H1 (cell line): ENCODE measurements at regions not wholly inside any gene's neighbourhood (a gene's known extent, or its start where the extent isn't known, plus 50 kb on each side); places are given as distances from the start of the nearest gene placed in this dataset.
A peak's percentile ranks its signal among the peaks of the same experiment; 100 is the strongest.

Experiments
- CTCF ChIA-PET: fragments of 300-600 bp; sonication (Branson Sonifier 250); formaldehyde crosslinking; loops from one replicate; lab custom pipeline; 2021; ENCODE audit not compliant: partially characterized antibody; lab: Charles Lee
- POLR2A ChIA-PET: fragments of 300-600 bp; sonication (Branson Sonifier 250); formaldehyde crosslinking; loops from one replicate; lab custom pipeline; 2021; ENCODE audit warnings: inconsistent platforms; ENCODE audit not compliant: partially characterized antibody; lab: Charles Lee
- DNase-seq, 2 experiments: peaks; one replicate each; pipeline versions ENCODE4 v3.0.0 to v3.0.0-alpha.2; 2010 to 2022; ENCODE audit warnings: low spot score in 2 of 2, low read depth in 1 of 2, mixed read lengths in 1 of 2
- FAIRE-seq: peaks from 2 replicates; lab custom pipeline; 2011; peaks lifted over from hg19 to GRCh38; lab: Jason Lieb, UNC
- H2AFZ ChIP-seq: 2 replicates; pipeline ENCODE4 v1.8.1; 2012; ENCODE audit warnings: low read length, inconsistent platforms
- H2AK5ac ChIP-seq: 2 replicates; pipeline ENCODE4 v1.6.1; 2013; ENCODE audit warnings: low read depth, low read length
- H2BK120ac ChIP-seq: replicated peaks from 2 replicates; pipeline ENCODE3; 2013; ENCODE audit warnings: low read depth, low read length, inconsistent platforms
- H2BK12ac ChIP-seq: 2 replicates; pipeline ENCODE4 v1.6.1; 2013; ENCODE audit warnings: low read depth, low read length
- H2BK15ac ChIP-seq: 2 replicates; pipeline ENCODE4 v1.6.1; 2013; ENCODE audit warnings: low read length
- H2BK20ac ChIP-seq: 2 replicates; pipeline ENCODE4 v1.6.1; 2013; ENCODE audit warnings: low read length
- H2BK5ac ChIP-seq: 2 replicates; pipeline ENCODE4 v1.6.1; 2013; ENCODE audit warnings: low read depth, low read length
- H3K14ac ChIP-seq: 2 replicates; pipeline ENCODE4 v1.6.1; 2013; ENCODE audit warnings: inconsistent platforms; ENCODE audit not compliant: insufficient read length
- H3K18ac ChIP-seq: 2 replicates; pipeline ENCODE4 v1.6.1; 2013; ENCODE audit warnings: low read length; ENCODE audit errors: extremely low read depth
- H3K23ac ChIP-seq: 2 replicates; pipeline ENCODE4 v1.6.1; 2013; ENCODE audit warnings: inconsistent platforms; ENCODE audit not compliant: insufficient read length
- H3K23me2 ChIP-seq: 2 replicates; pipeline ENCODE4 v1.6.1; 2013; ENCODE audit warnings: low read depth, low read length
- H3K27ac ChIP-seq: 2 replicates; pipeline ENCODE4 v1.6.1; 2011; ENCODE audit warnings: low read depth, low read length, inconsistent platforms
- H3K27me3 ChIP-seq, 4 experiments: replicated peaks in 1 of 4; 1 replicate in 1 of 4; 2 replicates in 3 of 4; pipeline versions ENCODE4 v1.6.1 to v1.8.1; 2011 to 2013; ENCODE audit warnings: low read length in 3 of 4, mild to moderate bottlenecking in 3 of 4, inconsistent platforms in 2 of 4, mixed read lengths in 2 of 4, moderate library complexity in 1 of 4; ENCODE audit not compliant: control insufficient read depth in 3 of 4, insufficient read depth in 3 of 4; ENCODE audit errors: extremely low read depth in 1 of 4
- H3K36me3 ChIP-seq, 4 experiments: 2 replicates each; pipeline versions ENCODE4 v1.6.1 to v1.8.1; 2011 to 2013; ENCODE audit warnings: mild to moderate bottlenecking in 4 of 4, low read length in 3 of 4, moderate library complexity in 2 of 4, control low read depth in 1 of 4, inconsistent platforms in 1 of 4; ENCODE audit not compliant: insufficient read depth in 4 of 4, control insufficient read depth in 2 of 4
- H3K4ac ChIP-seq: replicated peaks from 2 replicates; pipeline ENCODE3; 2013; ENCODE audit warnings: low read length, low read depth, mixed read lengths, inconsistent platforms; ENCODE audit not compliant: insufficient read length
- H3K4me1 ChIP-seq, 4 experiments: replicated peaks in 1 of 4; 1 replicate in 1 of 4; 2 replicates in 3 of 4; pipeline versions ENCODE4 v1.6.1 to v1.8.1; 2011 to 2013; ENCODE audit warnings: low read length in 3 of 4, inconsistent platforms in 2 of 4, mixed read lengths in 1 of 4; ENCODE audit not compliant: insufficient read depth in 4 of 4, control insufficient read depth in 3 of 4
- H3K4me2 ChIP-seq, 2 experiments: 2 replicates each; pipeline versions ENCODE4 v1.6.1 to v1.8.1; 2011 to 2013; ENCODE audit warnings: low read depth in 2 of 2, low read length in 2 of 2, control low read depth in 1 of 2, inconsistent platforms in 1 of 2, mild to moderate bottlenecking in 1 of 2; ENCODE audit not compliant: insufficient read depth in 1 of 2
- H3K4me3 ChIP-seq, 4 experiments: fragments of 200-600, 300-600 bp in 1 of 4; sonication (generic), shearing (Covaris generic), sonication (Bioruptor Twin) in 1 of 4; 2 replicates each; pipeline versions ENCODE4 v1.5.1 to v1.8.1; 2011 to 2016; ENCODE audit warnings: low read length in 4 of 4, low read depth in 3 of 4, control low read depth in 2 of 4, inconsistent platforms in 2 of 4, mild to moderate bottlenecking in 2 of 4, mixed read lengths in 1 of 4, moderate library complexity in 1 of 4; ENCODE audit not compliant: insufficient read depth in 2 of 4; ENCODE audit errors: extremely low read depth in 1 of 4
- H3K56ac ChIP-seq: replicated peaks from 2 replicates; pipeline ENCODE3; 2013; ENCODE audit warnings: low read depth, mild to moderate bottlenecking, mixed read lengths, low read length, inconsistent platforms; ENCODE audit not compliant: insufficient read length
- H3K79me1 ChIP-seq: 2 replicates; pipeline ENCODE4 v1.6.1; 2013; ENCODE audit warnings: low read depth, low read length, control low read depth
- H3K79me2 ChIP-seq, 2 experiments: 2 replicates each; pipeline versions ENCODE4 v1.6.1 to v1.8.1; 2012 to 2013; ENCODE audit warnings: low read length in 2 of 2, mild to moderate bottlenecking in 2 of 2, inconsistent platforms in 1 of 2; ENCODE audit not compliant: insufficient read depth in 2 of 2, control insufficient read depth in 1 of 2
- H3K9ac ChIP-seq, 4 experiments: replicated peaks in 1 of 4; 1 replicate in 1 of 4; 2 replicates in 3 of 4; pipeline versions ENCODE4 v1.6.1 to v1.8.1; 2011 to 2013; ENCODE audit warnings: low read depth in 3 of 4, low read length in 3 of 4, control low read depth in 2 of 4, mild to moderate bottlenecking in 2 of 4, moderate library complexity in 2 of 4, inconsistent platforms in 1 of 4; ENCODE audit errors: extremely low read depth in 1 of 4
- H3K9me3 ChIP-seq, 2 experiments: 2 replicates each; pipeline versions ENCODE4 v1.6.1 to v1.8.1; 2012 to 2013; ENCODE audit warnings: mild to moderate bottlenecking in 2 of 2, moderate library complexity in 2 of 2, control low read depth in 1 of 2, inconsistent platforms in 1 of 2, low read depth in 1 of 2, low read length in 1 of 2, mixed read lengths in 1 of 2; ENCODE audit not compliant: insufficient read depth in 2 of 2
- H4K20me1 ChIP-seq, 2 experiments: replicated peaks in 1 of 2; 2 replicates each; pipeline versions ENCODE3 to v1.8.1; 2011 to 2013; ENCODE audit warnings: inconsistent platforms in 2 of 2, low read length in 2 of 2, mild to moderate bottlenecking in 1 of 2; ENCODE audit not compliant: insufficient read depth in 2 of 2, control insufficient read depth in 1 of 2
- H4K5ac ChIP-seq: 2 replicates; pipeline ENCODE4 v1.6.1; 2013; ENCODE audit warnings: low read length, low read depth, mixed read lengths, inconsistent platforms; ENCODE audit not compliant: insufficient read length
- H4K8ac ChIP-seq: 2 replicates; pipeline ENCODE4 v1.8.0; 2013; ENCODE audit warnings: mild to moderate bottlenecking, moderate library complexity, low read length, inconsistent platforms; ENCODE audit not compliant: insufficient read depth; ENCODE audit errors: extremely low read depth
- H4K91ac ChIP-seq: replicated peaks from 2 replicates; pipeline ENCODE3; 2013; ENCODE audit warnings: low read length, mixed read lengths, inconsistent platforms; ENCODE audit not compliant: insufficient read length
- BCL11A ChIP-seq, 2 experiments: IDR thresholded peaks; one replicate each; pipeline ENCODE4 v1.6.1; 2011; ENCODE audit warnings: low read depth in 2 of 2, low read length in 2 of 2, mild to moderate bottlenecking in 2 of 2
- CHD2 ChIP-seq: IDR thresholded peaks from 2 replicates; pipeline ENCODE4 v1.6.1; 2012; ENCODE audit warnings: low read length, improper control_type of control experiment
- E2F6 ChIP-seq: IDR thresholded peaks from 2 replicates; pipeline ENCODE4 v1.6.1; 2012; ENCODE audit warnings: inconsistent platforms
- EZH2 ChIP-seq: fragments of 200-600 bp; sonication (generic); IDR thresholded peaks from 2 replicates; pipeline ENCODE4 v1.7.1; 2012; ENCODE audit warnings: low read depth, mild to moderate bottlenecking, moderate library complexity, low read length, inconsistent platforms; ENCODE audit not compliant: severe bottlenecking
- MAX ChIP-seq: IDR thresholded peaks from 2 replicates; pipeline ENCODE4 v1.6.1; 2012; ENCODE audit warnings: inconsistent platforms
- NANOG ChIP-seq: IDR thresholded peaks from 2 replicates; pipeline ENCODE4 v1.6.1; 2011; ENCODE audit warnings: low read length, low read depth, mild to moderate bottlenecking, inconsistent platforms; ENCODE audit not compliant: insufficient read depth, poor library complexity, severe bottlenecking
- NRF1 ChIP-seq: IDR thresholded peaks from 2 replicates; pipeline ENCODE4 v1.6.1; 2011; ENCODE audit warnings: mild to moderate bottlenecking, low read depth, low read length, improper control_type of control experiment
- POLR2A ChIP-seq, 2 experiments: IDR thresholded peaks; 1 replicate in 1 of 2; 2 replicates in 1 of 2; pipeline ENCODE4 v1.6.1; 2011; ENCODE audit warnings: low read depth in 2 of 2, low read length in 2 of 2, mild to moderate bottlenecking in 2 of 2; ENCODE audit errors: control extremely low read depth in 1 of 2
- POU5F1 ChIP-seq: IDR thresholded peaks from 2 replicates; pipeline ENCODE4 v1.6.1; 2011; ENCODE audit warnings: low read depth, mild to moderate bottlenecking, low read length, moderate library complexity
- RNF2 ChIP-seq: fragments of 200-900, 300-1000 bp; sonication (generic); IDR thresholded peaks from 2 replicates; pipeline ENCODE4 v1.7.1; 2016; ENCODE audit warnings: borderline replicate concordance, low read depth, mild to moderate bottlenecking, antibody characterized with exemption, low read length; ENCODE audit not compliant: poor library complexity, severe bottlenecking; ENCODE audit errors: missing control alignments
- SIRT6 ChIP-seq: IDR thresholded peaks from one replicate; pipeline ENCODE4 v1.7.1; 2012; ENCODE audit warnings: low read length, inconsistent platforms
- SUZ12 ChIP-seq: fragments of 200-600 bp; sonication (generic); IDR thresholded peaks from 2 replicates; pipeline ENCODE4 v1.6.1; 2012; ENCODE audit warnings: mild to moderate bottlenecking, inconsistent platforms, low read length, moderate library complexity, mixed read lengths
- WGBS, 2 experiments: shearing (Covaris generic) in 1 of 2; methylation state at CpG; one replicate each; pipeline versions ENCODE4 v1.1.6 to v1.1.7; 2013 to 2015; ENCODE audit warnings: low lambda C conversion rate in 2 of 2, mixed read lengths in 2 of 2, inconsistent platforms in 1 of 2, low coverage in 1 of 2, missing lambda C conversion rate in 1 of 2; ENCODE audit not compliant: insufficient replicate concordance in 2 of 2, insufficient coverage in 1 of 2, insufficient read length in 1 of 2; ENCODE audit errors: extremely low coverage in 1 of 2, missing lambda C conversion rate in 1 of 2; 5-methylcytosine and 5-hydroxymethylcytosine counted together

GRCh38 chr4:157819693-157820464 is 352.9 kb downstream of the GASK1B start:
- Histone ChIP-seq H2AFZ (0 out of 2 replicates have a peak overlapping the region, but pooled peaks have one; percentile 15), H3K4me1 (peaks cover 0 to 4% (median 0%) of the 10 kb centered on the region in 4 experiments; a peak in 1 of 7 replicates), H3K4me2 (no peak overlapping the region), H3K14ac (no peak overlapping the region), H2BK12ac (no peak overlapping the region), H4K5ac (no peak overlapping the region), H2BK5ac (no peak overlapping the region), H3K9me3 (peaks cover 2 to 4% of the 10 kb centered on the region in 2 experiments; a peak in 1 of 4 replicates), H3K36me3 (no peaks in the 10 kb centered on the region), H2BK20ac (no peak overlapping the region), H3K9ac (no peak overlapping the region), H3K56ac (no peak overlapping the region), H2AK5ac (no peak overlapping the region), H4K20me1 (no peaks in the 10 kb centered on the region), H4K8ac (no peak overlapping the region; the same call in 1 of the 2 replicates), H3K18ac (no peak overlapping the region), H3K23me2 (no peaks in the 10 kb centered on the region), H3K27ac (no peak overlapping the region), H3K23ac (no peak overlapping the region), H3K4me3 (no peak overlapping the region), H2BK120ac (no peak overlapping the region), H3K27me3 (no peaks in the 10 kb centered on the region), H3K4ac (no peak overlapping the region), H2BK15ac (no peak overlapping the region), H3K79me2 (no peaks in the 10 kb centered on the region), H4K91ac (no peak overlapping the region), H3K79me1 (no peaks in the 10 kb centered on the region)
- FAIRE-seq = no peak
- no peak for DNase-seq
- TF ChIP-seq CHD2 (no peak), RNF2 (no peak), SUZ12 (no peak), SIRT6 (no peak), NANOG (no peak), BCL11A (IDR thresholded peaks at IDR 0.05; ENCODE audit: low read depth in 2 of 2, low read length in 2 of 2) (no peak), NRF1 (no peak), MAX (no peak), E2F6 (no peak), POU5F1 (no peak), EZH2 (no peak), POLR2A (IDR thresholded peaks at IDR 0.05; ENCODE audit: control extremely low read depth in 1 of 2, low read depth in 2 of 2, low read length in 2 of 2) (no peak)
- ChIA-PET POLR2A (no interaction called here), CTCF (no interaction called here)
- 94% methylated on average over 20 of the region's 20 CpGs; no CpG with 5 or more reads in 1 of the 2 experiments for WGBS, 2 experiments
